DND-41 (cell line): ENCODE measurements at regions not wholly inside any gene's neighbourhood (a gene's known extent, or its start where the extent isn't known, plus 50 kb on each side); places are given as distances from the start of the nearest gene placed in this dataset.

Experiments
- CTCF ChIP-seq: IDR thresholded peaks from 2 replicates; pipeline ENCODE4 v1.5.1; 2012; ENCODE audit warnings: borderline replicate concordance, low read length, moderate library complexity, mild to moderate bottlenecking; ENCODE audit not compliant: poor library complexity, severe bottlenecking; ENCODE audit errors: extremely low read depth
- EZH2 ChIP-seq: IDR thresholded peaks from 3 replicates; pipeline ENCODE4 v1.6.1; 2012; ENCODE audit warnings: borderline replicate concordance, low read depth, mild to moderate bottlenecking, moderate library complexity, low read length, inconsistent platforms; ENCODE audit not compliant: severe bottlenecking

- TF ChIP-seq CTCF (no peak), EZH2 (no peak)
Observed at GRCh38 chr3:88947013-88947412, 160.4 kb upstream of the EPHA3 start.
